ENCODE measurements at regions not wholly inside any gene's neighbourhood (a gene's known extent, or its start where the extent isn't known, plus 50 kb on each side); places are given as distances from the start of the nearest gene placed in this dataset.
A peak's percentile ranks its signal among the peaks of the same experiment; 100 is the strongest.
"Not testable (repeated sequence)": the region's sequence is repeated elsewhere in the genome, so short reads cannot be mapped to it uniquely, and the experiment has no call there.

DNA sequence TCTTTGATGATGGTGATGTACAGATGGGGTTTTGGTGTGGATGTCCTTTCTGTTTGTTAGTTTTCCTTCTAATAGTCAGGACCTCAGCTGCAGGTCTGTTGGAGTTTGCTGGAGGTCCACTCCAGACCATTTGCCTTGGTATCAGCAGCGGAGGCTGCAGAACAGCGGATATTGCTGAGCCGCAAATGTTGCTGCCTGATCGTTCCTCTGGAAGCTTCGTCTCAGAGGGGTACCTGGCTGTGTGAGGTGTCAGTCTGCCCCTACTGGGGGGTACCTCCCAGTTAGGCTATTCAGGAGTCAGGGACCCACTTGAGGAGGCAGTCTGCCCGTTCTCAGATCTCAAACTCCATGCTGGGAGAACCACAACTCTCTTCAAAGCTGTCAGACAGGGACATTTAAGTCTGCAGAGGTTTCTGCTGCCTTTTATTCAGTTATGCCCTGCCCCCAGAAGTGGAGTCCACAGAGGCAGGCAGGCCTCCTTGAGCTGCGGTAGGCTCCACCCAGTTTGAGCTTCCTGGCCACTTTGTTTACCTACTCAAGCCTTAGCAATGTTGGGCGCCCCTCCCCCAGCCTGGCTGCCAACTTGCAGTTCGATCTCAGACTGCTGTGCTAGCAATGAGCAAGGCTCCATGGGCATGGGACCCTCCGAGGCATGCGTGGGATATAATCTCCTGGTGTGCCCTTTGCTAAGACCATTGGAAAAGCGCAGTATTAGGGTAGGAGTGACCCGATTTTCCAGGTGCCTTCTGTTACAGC, 264.5 kb downstream of the MATN1 start:
- DNase-seq (ENCODE audit: low spot score), result not testable (repeated sequence)

DNA sequence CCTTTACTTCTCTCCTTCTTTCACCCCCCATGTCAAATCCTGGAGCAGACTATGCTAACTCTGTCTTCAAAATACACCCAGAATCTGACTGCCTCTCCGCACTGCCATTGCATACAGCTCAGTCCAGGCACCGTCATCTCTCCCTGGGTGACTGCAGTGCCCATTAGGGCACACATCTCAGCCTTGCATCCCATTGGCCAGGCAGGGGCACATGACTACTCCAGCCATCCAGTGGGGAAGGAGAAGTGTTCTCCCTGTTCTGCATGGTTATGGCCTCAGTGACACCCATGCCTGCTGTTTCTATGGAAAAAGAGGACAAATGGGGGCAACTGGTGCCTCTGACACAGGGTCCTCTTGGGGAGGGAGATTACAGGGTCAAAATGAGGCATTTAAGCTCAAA, 270.5 kb downstream of the MATN1 start:
- no peak for DNase-seq (ENCODE audit: low spot score)

DNA sequence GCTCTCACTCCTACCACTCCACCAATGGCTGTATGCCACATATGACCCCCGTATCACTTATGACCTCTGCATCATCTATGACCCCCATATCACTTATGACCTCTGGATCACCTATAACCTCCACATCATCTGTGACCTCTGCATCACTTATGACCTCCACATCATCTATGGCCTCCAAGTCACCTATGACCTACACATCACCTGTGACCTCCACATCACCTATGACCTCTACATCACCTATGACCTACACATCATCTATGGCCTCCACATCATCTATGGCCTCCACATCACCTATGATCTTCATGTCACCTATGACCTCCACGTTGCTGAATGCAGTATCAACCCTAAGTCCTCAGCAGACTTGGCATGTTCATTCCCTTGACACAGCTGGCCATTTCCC, 271.2 kb downstream of the MATN1 start:
- DNase-seq (ENCODE audit: low spot score), result no peak

DNA sequence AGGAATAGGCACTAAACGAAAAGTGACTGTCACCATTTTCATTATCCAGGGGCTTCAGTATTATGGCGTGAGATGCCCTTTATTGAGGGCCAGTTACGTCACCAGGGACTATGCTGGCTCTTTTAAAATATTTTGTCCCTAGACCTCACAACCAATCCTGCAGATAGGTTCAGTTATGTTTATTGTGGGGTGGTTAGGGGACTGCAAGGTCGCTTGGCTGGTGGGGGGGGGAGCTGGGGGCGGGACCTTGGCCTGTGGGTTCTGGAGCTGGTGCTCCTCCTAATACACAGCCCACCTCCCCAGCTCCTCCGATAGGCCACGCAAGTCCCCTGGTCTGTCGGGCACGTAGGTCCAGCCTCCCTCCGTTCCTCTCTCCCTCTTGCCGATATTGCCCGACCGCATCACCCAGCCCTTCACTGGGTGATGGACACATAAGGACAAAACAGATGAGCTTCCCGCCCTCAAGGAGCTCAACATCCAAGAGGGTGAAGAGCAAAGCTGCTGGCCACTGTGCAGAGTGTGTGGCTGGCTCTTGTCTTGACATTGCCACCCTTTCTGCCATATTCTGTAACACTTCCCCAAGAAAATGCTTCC, 271.8 kb downstream of the MATN1 start:
- DNase-seq (ENCODE audit: low spot score), result no peak

DNA sequence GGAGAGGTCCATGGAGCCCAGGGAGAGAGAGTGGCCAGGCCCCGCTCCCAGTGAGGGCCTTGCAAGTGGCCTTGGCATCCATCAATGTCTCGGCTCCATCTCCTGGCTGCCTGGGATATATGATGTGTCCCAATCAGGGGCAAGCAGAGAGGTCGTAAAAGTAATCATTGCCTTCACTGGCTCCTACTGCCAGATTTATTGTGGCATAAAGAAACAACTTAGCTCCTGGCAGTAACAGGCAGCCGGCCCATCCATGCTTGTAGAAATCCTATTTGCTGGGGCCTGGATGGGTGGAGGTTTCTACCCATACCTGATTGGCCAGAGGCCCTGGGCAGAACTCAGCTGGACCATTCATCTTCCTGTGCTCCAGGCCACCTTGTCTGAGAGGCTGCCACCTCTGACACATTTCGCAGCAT, 272.6 kb downstream of the MATN1 start:
- DNase-seq (ENCODE audit: low spot score), result no peak

DNA sequence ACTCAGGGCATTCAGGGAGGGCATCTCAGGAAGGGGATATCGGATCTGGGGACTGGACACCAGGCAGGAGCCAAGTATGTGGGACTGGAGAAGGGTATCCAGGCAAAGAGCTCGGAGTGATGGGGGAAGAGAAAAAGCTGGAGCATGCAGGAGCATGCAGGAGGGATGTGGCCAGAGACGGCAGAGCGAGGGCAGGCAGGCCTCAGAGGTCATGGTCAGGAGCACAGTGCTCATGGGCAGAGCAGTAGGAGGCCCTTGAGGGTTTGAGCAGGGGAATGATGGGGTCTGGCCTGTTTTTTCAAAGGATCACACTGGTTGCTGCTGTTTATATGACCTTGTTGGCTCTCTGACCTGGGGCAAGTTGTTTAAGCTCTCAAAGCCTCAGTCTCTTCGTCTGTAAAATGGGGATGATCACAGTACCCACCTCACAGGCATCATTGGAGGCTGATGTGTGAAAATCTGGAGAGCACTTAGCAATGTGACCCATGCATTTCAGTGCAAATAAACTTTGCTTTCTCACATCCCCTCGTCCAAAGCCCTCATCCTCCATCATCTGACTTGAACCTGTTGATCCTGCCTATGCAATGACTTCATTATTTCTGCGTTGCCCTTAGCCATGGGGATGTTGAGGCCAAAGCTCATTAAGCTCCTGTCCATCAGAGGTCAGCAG, 273.1 kb downstream of the MATN1 start:
- no peak for DNase-seq (ENCODE audit: low spot score)

DNA sequence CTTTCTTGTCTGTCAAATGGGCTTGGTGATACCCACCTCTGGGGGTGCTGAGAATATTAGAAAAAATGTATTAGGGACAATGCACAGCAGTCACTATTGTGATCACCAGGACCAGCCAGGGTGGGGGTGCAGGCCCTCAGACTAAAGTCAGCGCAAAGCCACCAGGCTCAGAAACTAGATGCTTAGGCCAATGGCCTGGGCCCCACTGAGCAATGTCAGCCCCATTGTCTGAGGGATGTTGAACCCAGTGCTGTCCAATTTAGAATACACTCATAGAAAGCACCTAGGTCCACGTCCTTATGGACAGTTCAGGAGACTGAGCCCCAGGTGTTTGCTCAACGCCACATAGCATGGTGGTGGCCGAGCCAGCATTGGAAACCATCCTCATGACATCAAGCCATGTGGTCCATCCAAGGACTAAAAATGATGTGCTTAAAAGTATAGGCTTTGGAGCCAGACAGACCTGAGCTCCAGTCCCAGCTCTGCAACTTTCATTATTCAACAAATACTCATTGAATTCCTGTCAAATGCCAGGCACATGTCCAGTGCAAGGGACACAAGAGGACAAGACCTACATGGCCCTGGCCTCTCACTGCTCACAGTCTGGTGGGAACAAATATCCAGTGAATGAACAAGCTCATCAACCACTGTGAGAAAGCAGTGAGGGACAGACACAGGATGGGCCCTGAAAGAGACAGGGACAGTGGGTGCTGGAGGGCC, 273.8 kb downstream of the MATN1 start:
- DNase-seq (ENCODE audit: low spot score), result no peak

DNA sequence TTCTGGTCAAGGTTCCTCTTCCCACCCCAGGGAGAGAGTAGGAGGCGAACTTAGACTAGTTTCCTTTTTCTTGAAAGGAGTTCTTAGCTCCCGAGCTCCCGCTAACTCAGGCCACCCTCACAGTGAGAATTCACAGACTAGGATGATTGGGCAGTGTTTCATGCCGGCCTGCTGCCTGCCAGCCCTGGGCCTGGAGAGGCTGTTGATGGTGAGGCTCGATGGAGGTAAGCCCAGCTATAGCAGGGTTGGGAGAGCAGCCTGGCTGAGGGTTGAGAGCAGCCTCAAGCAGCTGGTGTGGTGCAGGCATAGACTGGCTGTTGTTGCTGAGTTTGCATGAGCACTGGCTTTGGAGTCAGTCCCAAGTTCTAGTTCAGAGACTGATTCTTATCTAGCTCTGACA, 274.4 kb downstream of the MATN1 start:
- no peak for DNase-seq (ENCODE audit: low spot score)

DNA sequence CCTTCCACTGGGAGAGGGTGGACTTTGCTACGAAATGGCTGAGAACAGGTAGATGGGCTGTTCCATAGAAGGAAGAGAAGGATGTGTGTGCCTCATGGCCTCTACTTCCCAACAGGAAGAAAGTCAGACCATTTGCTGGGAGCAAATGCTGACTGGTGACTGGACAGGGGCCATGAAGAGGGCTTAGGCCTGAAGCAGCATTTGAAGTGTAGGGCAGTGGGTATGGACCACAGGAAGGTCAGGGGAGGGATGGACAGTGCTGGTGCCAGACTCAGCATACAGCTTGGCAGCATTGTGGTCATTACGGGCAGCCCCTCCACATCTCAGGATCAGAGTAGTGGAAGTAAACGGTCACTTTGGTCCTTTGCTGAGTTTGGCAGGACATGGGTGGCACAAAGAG, 275.7 kb downstream of the MATN1 start:
- no peak for DNase-seq (ENCODE audit: low spot score)

DNA sequence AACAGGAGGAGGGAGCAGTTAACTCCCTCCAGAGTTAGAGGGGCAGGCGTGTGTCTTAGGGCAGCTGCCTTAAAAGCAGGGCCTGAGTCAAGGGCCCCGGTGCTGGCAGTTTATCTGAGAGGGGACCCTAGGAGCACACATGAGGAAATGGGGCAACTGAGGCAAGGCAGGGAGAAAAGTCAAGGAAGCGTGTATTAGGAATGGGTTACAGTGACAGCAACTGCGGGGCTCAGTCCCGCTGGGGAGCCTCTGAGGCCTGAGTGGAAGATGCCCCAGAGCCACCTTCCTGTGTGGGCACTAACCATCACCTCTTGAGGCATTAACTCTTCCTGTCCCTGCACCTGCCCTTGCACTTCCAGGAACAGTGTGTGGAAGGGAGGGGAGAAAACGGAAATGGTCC, 276.3 kb downstream of the MATN1 start:
- DNase-seq (ENCODE audit: low spot score), result no peak

DNA sequence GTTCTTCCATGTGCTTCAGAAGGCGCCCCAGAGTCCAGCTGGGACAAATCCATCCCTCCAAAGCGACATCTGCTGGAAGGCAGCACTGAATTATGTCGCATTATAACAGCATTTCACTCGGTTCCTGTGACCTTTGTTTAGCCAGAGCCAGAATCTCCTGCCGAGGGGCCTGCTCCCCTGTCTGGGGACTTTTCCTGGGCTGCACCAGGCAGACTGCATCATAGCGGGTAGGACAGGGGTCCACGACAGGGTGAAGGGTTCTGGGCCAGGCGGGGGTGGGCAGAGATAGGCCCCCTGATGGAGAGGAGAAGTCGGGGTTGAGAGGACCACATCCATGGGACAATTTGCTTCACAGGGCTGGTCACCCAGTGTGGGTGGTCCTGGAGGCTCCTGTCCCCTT, 276.9 kb downstream of the MATN1 start:
- no peak for DNase-seq (ENCODE audit: low spot score)

DNA sequence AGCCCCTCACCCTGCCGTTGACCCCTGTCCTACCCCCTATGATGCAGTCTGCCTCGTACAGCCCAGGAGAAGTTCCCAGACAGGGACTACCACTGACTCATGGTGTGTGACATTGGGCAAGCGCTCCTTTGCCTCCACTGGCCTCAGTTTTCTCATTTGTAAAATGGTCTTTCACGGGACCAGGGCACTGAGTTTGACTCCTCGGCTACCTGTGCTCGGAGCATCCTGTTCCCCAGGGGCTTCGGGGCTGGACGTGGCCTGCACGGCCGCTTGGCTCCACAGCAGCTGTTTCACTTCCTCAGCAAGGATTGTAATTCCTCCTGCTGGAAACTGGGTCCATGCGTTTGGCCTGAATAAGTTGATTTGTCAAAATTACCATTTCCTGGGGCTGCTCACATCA, 277.3 kb downstream of the MATN1 start:
- DNase-seq (ENCODE audit: low spot score), result no peak

DNA sequence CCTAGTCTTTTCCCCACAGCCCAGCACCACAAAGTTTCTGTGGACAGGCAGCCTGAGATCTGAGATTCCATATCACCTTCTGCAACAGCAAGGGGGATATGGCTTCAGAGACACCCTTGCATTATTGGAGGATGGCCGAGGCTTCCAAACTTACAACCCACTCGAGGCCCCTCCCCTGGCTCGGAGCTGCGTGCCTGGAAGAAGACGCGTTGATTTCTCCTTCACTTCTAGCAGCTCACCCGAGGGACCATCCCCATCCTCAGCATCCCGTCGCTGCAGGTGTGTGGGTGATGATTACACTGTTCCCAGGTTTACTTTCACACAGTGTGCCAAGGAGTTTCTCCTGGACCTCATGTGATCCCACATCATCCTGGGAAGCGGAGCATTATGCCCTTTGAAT, 277.9 kb downstream of the MATN1 start:
- no peak for DNase-seq (ENCODE audit: low spot score)

DNA sequence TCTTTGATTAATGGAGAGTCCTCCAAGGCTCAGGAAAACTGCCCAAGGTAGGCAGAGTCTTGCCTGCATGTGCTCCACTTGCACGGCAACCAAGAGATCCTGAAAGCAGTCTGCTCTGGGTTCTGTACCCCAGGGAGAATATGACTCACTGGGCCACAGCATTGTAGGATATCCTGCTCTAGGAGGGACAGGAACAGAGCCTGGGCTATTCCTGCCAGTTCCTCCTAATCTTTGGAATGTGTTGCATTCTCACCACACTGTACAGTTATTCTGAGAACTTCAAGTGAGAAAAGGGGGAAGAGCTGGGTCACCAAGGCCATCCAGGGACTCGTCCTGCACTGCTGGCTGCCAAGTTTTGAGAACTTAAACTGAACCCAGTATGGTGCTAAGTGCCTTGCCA, 278.5 kb downstream of the MATN1 start:
- DNase-seq (ENCODE audit: low spot score), result peak; percentile 29

DNA sequence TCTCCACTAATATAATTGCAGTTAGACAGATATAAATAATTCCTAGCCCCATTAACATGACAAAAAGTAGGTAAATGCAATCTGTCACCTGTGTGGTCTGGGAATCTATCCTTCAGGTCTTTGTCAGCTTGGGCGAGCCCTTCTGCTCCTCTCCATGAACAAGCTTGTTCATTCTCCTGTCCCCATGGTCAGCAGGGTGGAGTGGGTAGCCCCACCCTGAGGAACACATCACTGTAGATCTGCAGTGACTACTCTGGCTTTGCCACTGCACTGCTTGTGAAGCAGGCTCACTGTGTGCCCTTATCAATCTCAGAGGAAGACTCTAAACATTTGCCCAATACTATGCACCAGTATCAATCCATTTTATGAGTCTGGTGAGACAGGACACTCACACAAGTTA, 279.0 kb downstream of the MATN1 start:
- no peak for DNase-seq (ENCODE audit: low spot score)

DNA sequence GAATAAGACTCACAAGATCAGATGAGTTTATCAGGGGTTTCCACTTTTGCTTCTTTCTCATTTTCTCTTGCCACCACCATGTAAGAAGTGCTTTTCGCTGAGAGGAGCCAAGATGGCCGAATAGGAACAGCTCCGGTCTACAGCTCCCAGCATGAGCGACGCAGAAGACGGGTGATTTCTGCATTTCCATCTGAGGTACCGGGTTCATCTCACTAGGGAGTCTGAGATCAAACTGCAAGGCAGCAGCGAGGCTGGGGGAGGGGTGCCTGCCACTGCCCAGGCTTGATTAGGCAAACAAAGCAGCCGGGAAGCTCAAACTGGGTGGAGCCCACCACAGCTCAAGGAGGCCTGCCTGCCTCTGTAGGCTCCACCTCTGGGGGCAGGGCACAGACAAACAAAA, 285.1 kb downstream of the MATN1 start:
- DNase-seq (ENCODE audit: low spot score), result not testable (repeated sequence)

DNA sequence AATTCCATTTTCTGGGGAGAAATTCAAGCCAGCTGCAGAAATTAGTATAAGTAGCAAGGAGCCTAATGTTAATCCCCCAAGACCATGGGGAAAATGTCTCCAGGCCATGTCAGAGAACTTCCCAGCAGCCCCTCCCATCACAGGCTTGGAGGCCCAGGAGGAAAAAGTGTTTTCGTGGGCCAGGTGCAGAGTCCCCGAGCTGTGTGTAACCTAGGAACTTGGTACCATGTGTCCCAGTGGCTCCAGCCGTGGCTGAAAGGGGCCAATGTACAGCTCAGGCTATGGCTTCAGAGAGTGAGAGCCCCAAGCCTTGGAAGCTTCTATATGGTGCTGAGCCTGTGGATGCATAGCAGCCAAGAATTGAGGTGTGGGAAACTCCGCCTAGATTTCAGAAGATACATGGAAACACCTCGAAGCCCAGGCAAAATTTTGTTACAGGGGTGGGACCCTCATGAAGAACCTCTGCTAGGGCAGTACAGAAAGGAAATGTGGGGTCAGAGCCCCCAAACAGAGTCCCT, 286.3 kb downstream of the MATN1 start:
- no peak for DNase-seq (ENCODE audit: low spot score)

DNA sequence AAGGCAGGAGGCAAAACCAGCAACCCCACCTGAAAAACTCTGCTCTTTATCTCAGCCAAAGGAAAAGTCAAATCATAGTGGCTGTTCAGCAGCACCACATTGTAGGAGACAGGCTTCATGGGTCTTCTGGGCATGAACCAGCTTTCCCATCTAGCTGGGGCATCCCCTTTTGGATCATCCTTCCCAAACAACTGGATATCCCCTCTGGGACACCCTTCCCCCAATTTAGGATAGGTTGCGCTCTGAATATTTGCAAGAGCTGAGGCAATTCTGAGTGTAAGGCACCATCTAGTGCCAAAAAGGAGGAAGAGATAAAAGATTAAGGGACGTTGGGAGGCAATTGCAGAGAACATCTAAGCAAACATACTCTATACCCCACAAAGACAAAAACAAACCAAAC, 295.8 kb downstream of the MATN1 start:
- DNase-seq (ENCODE audit: low spot score), result no peak

DNA sequence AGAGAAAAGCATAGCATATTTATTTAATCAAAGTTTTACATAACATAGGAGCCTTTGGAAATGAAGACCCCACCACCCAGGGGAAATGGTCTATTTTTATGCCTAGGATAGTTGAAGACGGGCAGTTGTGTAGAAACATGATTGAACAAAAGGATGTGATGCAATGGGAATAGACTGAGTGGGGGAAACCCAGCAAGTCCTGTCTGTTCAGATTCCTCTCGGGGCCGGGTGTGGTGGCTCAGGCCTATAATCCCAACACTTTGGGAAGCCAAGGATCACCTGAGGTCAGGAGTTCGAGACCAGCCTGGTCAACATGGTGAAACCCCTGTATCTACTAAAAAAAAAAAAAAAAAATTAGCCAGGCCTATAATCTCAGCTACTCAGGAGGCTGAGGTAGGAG, 298.3 kb downstream of the MATN1 start:
- DNase-seq (ENCODE audit: low spot score), result no peak

DNA sequence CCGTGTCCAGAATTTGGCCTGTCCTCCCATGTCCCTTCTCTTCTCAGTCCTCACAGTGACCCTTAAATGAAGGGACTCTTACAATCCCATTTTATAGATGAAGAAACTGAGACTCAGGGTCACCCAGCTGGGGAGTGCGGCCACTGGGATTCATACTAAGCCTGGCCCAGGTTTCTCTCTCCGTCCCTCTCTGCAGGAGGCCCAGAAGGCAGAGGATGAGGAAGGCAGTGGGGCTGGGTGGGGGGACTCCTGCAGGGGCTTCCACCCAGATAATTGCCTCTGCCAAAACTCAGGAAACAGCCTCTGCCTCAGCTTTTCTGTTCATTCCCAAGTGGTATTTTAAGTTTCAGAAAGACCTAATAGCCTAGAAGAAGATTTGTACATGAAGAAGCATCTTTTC, 299.8 kb downstream of the MATN1 start:
- DNase-seq (ENCODE audit: low spot score), result no peak

DNA sequence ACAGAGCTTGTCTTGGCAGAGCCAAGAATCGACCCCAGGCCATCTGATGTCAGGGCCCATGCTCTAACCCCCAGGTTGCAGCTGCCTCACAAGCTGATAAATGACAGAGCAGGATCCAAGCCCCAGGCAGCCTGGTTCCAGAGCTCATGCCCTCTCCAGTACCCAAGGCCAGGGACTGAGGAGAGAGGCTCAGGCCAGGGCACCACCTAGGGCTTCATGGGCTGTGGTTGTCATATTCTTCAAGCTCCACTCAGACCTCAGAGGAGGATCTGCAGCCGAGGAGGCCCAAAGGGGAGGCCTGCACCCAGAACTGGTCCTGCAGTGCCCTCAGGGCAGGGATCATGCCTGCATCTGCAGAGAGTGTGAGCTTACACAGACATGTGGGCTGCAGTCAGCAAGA, 301.1 kb downstream of the MATN1 start:
- DNase-seq (ENCODE audit: low spot score), result no peak

DNA sequence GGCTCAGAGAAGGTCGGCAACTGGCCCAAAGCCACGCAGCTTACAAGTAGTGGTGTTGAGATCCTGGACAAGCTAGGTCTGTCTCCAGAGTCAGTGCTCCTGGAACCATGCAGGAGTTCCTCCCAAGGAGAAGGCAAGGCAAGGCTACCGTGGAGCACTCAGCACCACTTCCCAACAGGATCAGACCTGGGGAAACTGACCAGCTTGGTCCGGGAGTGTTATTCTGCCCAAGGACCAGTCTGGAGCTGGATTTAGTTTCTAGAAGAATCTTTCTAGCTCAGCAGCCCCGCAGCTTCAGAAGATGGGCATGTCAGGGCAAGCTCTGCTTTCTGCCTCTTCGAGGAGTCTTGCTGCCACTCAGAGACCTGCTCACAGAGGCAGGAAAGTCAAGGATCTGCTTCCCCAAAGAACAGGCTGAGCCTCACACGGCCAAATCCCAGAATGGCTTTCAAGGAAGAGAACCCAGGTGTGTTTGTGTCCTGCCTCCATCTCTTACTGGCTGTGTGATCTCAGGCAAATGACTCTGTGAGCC, 302.8 kb downstream of the MATN1 start:
- DNase-seq (ENCODE audit: low spot score), result no peak

All from COLO829 (cell line).